Choroid plexus epithelial cell (primary cell): ENCODE measurements at regions not wholly inside any gene's neighbourhood (a gene's known extent, or its start where the extent isn't known, plus 50 kb on each side); places are given as distances from the start of the nearest gene placed in this dataset.

ENCODE experiments used
- DNase-seq: peaks from one replicate; pipeline ENCODE4 v3.0.0-alpha.2; 2010; ENCODE audit warnings: low read depth
- H3K4me3 ChIP-seq: 2 replicates; pipeline ENCODE4 v1.5.1; 2011; ENCODE audit warnings: low read depth, mild to moderate bottlenecking, control low read depth, low read length, moderate library complexity
- TF ChIP-seq, protein P1 (sequence below): conservative IDR thresholded peaks from 2 replicates; pipeline ENCODE4 v1.5.1; 2011; ENCODE audit warnings: low read depth, mild to moderate bottlenecking, control low read depth, inconsistent platforms, low read length, moderate library complexity

DNA sequence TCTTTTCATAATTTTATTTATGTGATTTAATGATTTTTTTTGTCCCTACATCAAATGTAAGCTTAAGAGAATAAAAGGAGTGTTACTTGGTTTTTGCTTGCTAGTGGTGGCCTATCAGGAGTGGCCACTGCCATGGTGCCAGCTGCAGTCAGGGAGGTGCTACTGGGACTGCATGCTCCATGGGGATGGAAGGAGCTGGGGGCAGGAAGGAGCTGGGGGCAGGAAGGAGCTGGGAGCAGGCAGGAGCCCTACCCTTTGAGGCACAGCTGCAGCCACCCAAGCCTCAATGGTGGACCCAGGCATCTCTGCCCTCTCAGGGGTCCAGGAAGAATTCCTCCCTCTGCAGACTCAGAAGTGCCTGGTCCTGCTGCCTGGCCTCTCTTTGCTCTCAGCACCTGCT is 796.0 kb downstream of the SLC16A7 start:
- no peak for DNase-seq
- TF ChIP-seq, protein P1, sequence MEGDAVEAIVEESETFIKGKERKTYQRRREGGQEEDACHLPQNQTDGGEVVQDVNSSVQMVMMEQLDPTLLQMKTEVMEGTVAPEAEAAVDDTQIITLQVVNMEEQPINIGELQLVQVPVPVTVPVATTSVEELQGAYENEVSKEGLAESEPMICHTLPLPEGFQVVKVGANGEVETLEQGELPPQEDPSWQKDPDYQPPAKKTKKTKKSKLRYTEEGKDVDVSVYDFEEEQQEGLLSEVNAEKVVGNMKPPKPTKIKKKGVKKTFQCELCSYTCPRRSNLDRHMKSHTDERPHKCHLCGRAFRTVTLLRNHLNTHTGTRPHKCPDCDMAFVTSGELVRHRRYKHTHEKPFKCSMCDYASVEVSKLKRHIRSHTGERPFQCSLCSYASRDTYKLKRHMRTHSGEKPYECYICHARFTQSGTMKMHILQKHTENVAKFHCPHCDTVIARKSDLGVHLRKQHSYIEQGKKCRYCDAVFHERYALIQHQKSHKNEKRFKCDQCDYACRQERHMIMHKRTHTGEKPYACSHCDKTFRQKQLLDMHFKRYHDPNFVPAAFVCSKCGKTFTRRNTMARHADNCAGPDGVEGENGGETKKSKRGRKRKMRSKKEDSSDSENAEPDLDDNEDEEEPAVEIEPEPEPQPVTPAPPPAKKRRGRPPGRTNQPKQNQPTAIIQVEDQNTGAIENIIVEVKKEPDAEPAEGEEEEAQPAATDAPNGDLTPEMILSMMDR, result no peak
- H3K4me3 ChIP-seq, result no peak overlapping the region

GRCh38 chr12:60393093-60393492 is 797.3 kb downstream of the SLC16A7 start:
- no peak overlapping the region for H3K4me3 ChIP-seq
- no peak for DNase-seq
- TF ChIP-seq, protein P1, result no peak

DNA sequence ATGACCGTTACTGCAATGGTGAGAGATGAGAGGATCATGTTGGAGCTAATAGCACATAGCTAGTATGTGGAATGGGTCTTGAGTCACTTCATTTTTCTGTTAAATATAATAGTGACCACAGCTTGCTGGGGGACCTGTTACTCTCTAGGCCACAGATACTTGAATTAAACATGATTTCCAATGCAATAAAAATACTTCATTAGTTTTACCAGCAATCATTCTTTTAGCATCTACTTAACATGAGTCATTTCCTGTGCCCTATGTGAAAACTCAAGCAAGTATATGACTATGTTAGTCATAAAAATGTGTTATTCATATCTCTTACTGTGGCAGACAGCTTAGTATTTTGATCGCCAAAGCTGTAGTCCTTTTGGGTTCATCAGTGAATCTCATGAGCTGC is 798.8 kb downstream of the SLC16A7 start:
- TF ChIP-seq, protein P1, result no peak
- H3K4me3 ChIP-seq, result no peak overlapping the region
- DNase-seq, result peak; percentile 78

DNA sequence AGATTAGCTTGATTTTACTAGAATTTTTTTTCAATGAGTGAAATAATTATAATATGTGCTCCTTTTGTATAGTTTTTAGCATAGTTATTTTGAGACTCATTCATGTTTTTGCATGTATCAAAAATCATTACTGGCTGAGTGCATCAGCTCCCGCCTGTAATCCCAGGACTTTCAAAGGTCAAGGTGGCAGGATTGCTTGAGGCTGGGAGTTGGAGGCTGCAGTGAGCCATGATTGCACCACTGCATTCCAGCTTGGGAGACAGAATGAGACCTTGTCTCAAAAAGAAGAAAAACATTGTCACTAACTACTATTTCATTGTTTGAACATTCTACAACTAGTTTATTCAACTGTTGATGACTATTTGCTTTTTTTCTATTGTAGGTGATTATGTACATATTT is 802.7 kb downstream of the SLC16A7 start:
- TF ChIP-seq, protein P1, result no peak
- DNase-seq, result peak; percentile 27
- H3K4me3 ChIP-seq, result no peak overlapping the region

DNA sequence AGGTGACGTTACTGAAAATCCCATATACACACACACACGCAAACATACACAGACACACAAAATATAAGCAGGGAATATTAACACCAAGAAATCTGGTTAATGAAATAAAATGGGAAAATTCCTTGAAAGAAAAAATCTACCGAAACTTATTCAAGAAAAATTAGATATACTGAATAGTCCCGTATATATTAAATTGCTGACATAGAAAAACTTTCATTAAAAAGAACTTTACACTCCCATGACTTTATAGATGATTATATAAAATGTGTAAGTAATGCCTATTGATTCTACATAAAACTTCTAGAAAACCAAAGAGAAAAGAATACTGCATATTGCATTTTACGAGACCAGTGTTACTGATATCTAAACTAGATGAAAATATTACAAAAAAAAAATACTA is 803.2 kb downstream of the SLC16A7 start:
- TF ChIP-seq, protein P1, result no peak
- no peak for DNase-seq
- no peak overlapping the region for H3K4me3 ChIP-seq

GRCh38 chr12:60402996-60403395 is 807.2 kb downstream of the SLC16A7 start:
- no peak overlapping the region for H3K4me3 ChIP-seq
- no peak for DNase-seq
- TF ChIP-seq, protein P1, result no peak

- TF ChIP-seq, protein P1, result no peak
- peak; percentile 78 for DNase-seq
- no peak overlapping the region for H3K4me3 ChIP-seq
Measured at GRCh38 chr12:60415351-60415750, 819.5 kb downstream of the SLC16A7 start.
